DMS114 treated with DMSO at 0.1 percent for 48 hours (cell line): ENCODE measurements at regions not wholly inside any gene's neighbourhood (a gene's known extent, or its start where the extent isn't known, plus 50 kb on each side); places are given as distances from the start of the nearest gene placed in this dataset.

ENCODE experiments used
- DNase-seq: peaks from one replicate; lab custom pipeline; 2025; ENCODE audit not compliant: unreplicated experiment; lab: John Stamatoyannopoulos, UW

DNA sequence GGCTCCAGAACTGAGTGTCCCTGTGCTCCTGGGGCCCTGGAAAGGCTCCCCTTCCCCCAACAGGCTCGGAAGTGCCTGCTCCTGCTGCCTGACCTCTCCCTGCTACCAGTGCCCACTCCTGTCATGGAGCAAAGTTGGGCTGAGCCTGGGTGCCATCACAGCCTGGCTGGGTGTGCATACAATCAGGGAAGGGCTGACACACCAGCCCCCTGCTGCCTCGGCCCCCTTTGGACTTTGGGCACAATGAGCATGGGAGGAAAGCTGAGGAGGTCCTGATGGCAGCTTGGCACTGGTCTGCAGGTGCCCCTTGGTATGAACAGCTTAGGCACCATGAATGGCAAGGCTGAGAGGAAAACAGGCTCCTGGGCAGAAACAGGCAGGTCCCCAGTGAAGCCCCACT is 405.0 kb downstream of the PID1 start:
- DNase-seq, result no peak

DNA sequence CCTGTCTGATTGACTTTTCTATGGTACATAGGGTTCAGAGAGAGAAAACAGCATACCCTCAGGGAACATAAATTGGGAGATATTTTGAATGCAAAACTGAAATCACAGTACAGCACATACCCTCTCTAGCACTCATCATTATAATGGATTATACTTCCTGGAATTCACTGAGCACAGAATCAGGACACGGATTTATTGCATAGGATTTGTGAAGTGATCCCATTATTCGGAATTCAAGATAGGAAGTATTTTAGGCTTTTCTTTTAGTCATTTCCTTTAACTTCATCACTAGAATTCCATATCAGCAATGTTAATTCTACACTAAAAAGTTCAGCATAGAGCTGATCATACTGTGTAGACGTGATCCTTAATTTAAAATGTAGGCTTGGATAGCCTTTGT is 407.0 kb downstream of the PID1 start:
- DNase-seq, result no peak

DNA sequence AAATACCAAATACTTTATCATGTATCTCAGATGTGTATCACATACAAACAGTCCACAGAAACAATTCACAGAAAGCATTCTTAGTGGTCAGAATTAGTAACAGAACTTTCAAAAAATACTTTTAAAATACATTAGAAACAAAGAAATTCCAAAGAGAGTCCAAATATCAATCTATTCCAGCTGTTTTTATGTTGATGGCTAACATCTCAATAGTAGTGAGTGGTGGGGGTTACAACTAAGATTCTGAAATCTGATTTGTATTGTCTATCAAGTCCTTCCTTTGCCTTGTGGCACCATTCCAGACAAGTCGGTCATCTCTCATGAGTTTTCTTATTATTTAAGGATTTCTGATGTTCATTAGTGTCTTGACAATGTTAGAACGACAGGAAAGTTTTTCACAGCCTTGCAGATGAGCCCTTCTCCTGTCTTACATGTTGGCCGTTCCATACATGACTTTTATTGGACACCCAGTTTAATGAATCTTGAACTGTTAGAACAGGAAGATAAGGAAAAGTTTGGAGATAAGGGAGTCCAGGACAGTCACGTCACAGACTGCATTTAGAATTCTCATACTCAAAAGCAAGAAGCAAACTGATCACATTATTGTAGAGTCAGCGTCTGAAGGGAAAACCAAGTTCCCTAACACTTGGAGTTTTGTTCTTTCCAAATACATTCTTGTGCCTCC is 410.3 kb downstream of the PID1 start:
- DNase-seq, result no peak

GRCh38 chr2:228853151-228853550 is 417.9 kb downstream of the PID1 start:
- no peak for DNase-seq

- no peak for DNase-seq
Measured at GRCh38 chr2:228848638-228849037, 422.4 kb downstream of the PID1 start.

DNA sequence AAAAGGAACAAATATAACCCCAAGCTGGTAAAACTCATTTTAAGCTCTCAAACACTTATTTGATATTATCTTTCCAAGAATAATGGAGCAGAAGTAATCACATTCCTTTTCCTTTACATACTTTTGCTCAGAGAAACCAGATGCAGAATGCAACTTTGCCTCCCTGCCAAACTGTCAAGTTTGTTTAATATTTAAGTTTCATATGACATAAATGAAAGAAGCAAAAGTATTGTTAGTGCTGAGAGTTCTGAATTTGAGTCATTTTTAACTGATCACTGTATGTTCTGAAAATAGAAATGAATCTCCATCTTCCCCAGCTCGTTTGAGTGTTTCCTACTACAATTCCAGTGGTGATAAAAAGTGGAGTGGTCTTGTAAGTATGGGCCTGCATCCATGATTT is 423.4 kb downstream of the PID1 start:
- no peak for DNase-seq

DNA sequence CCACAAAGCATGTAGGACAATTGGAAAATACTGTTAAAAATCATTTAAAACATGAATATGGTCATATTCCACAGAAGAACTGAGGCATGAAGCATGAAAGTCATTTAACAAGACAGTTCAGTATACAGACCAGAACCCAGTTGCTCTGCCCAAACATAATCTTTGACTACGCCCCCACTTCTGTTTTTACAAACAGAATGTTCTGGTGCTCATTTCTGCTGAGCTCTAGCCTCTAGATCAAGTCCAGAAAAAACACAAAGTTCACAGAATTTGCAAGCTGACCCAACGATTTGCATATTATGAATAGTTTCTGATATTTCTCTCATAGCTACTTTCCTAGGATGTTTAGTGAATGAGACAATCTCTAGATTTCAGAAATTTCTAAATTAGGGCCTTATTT is 424.9 kb downstream of the PID1 start:
- DNase-seq, result no peak

- DNase-seq, result no peak
Measured at GRCh38 chr2:228845162-228845925, 425.7 kb downstream of the PID1 start.

- DNase-seq, result no peak
Measured at GRCh38 chr2:228841877-228842276, 429.2 kb downstream of the PID1 start.

- no peak for DNase-seq
Measured at GRCh38 chr2:228841475-228841874, 429.6 kb downstream of the PID1 start.

DNA sequence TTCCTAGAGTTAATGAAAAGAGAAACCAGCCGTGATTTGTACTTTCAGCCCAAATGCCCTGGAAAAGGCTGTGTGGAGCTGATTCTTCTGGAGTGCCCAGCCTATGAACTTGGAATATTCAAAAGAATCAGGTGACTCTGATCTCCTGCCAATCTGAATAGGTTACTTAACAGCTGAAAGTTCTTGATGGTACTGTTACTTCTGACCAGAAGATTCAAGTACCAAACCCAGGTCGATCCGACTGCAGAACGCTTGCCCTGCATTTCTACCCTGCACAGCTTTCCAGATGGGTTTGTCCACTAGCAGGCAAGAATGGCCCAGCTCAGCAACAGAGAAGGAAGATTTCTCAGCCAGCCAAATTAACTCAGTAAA is 430.4 kb downstream of the PID1 start:
- DNase-seq, result no peak

DNA sequence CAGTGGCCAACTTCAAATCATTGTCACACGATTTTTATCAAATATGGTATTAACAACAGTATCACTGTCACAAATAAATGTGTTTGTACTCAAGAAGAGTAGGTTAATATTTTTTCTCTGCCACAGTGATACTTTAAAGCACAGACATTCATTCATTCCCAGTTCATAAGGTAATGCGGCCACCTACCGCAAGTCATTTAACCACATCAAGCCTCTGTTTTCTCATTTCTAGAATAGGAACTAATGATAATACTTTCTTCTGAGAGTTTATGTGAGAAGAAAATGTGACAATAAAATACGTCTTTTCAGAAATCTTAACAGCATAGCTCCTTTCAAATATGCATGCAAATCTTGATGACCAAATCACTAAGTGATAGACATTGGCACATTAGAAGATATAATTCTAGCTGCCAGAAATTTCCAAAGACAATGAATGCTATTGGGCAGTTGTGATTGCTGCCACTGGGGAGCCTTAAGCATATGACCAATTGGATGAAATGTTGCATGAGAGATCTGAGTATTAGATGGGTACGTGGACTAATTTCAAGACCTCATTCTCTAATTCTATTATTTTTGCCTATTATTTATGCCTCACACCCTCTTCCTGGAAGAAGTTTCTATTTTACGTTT is 430.9 kb downstream of the PID1 start:
- no peak for DNase-seq

DNA sequence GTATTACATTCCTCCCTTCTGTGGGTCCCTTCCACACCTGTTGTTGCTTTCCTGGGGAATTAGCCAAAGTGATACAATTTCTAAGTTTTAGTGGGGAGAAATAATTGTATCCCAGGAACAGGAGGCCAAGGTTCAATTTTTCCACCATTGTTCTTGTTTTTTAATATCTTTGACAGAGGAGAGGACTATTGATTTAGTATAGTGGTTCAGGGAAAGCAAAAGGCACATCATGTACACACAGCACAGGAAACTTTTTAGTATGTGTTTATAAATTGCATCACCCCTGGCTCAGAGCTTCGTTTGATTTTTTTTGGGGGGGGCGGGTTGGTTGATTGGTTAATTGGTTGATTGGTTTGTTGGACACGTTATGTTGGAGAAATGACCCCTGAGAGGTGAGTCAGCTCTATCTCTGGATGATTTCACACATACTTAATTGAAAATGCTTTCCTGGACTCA is 431.6 kb downstream of the PID1 start:
- DNase-seq, result no peak

GRCh38 chr2:228838819-228839218 is 432.3 kb downstream of the PID1 start:
- DNase-seq, result no peak

DNA sequence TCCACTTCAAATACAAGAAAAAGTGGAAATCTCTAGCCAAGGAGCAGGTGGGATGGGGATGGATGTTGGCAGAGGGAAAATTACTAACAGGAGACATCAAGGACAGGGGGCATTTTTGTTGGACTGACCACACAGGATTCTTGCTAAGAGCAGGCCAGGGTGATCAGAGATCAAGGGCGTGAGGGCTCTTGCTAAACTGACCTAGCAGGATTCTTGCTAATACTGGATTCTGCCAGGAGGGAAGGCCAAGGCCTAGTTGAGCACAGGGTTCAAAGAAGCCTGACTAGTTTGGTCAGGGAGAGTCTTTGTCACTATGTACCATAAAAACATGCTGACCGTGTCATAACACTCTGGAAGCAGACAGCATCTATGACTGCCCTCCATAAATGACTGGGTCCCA is 442.7 kb downstream of the PID1 start:
- no peak for DNase-seq

DNA sequence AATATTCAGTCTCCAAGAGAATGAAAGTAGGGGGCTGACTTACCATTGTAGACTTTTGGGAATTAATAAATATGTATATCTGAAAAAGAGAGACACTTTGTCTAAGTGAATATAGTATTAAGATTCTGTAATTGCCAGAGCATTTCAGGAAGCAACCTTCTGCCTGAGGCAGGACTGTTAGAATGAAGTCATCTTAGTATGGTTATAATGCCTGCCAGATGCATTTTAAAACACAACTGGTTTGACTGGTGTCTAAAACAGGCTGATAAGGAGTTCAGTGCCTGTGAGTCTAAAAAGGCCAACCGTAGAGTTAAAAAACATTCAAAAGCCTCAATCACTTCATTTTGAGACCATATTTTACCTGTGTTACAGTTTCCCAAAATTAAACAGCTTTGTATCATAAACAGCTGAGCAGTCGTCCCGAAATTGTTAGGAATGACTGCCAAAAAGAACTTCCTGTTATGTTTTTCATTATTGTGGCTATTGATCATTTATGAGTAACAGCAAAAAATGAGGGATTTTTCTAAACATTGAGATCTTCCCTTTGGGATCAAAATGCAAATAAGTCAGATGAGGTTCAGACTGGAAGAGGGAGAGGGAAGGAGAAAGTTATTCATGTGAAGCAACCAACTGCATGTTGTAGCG is 443.9 kb downstream of the PID1 start:
- DNase-seq, result no peak

DNA sequence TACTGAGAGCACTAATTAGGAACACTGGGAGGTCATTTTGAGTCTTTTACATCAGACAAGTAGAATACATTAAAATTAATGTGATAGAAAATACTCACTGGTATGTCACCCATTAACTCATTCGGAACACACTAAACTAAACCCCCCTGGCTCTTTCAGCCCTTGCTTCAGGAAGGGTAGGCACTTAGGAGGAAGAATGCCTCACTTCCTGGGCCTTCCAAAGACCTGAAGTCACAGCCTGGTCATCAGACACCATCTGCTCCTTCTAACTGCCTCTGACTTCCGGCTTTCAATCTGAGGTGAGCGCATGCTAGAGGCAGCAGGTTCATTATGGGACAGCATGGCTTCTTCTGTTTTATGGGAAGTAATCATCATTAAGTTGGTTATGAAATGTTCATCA is 451.4 kb downstream of the PID1 start:
- no peak for DNase-seq

DNA sequence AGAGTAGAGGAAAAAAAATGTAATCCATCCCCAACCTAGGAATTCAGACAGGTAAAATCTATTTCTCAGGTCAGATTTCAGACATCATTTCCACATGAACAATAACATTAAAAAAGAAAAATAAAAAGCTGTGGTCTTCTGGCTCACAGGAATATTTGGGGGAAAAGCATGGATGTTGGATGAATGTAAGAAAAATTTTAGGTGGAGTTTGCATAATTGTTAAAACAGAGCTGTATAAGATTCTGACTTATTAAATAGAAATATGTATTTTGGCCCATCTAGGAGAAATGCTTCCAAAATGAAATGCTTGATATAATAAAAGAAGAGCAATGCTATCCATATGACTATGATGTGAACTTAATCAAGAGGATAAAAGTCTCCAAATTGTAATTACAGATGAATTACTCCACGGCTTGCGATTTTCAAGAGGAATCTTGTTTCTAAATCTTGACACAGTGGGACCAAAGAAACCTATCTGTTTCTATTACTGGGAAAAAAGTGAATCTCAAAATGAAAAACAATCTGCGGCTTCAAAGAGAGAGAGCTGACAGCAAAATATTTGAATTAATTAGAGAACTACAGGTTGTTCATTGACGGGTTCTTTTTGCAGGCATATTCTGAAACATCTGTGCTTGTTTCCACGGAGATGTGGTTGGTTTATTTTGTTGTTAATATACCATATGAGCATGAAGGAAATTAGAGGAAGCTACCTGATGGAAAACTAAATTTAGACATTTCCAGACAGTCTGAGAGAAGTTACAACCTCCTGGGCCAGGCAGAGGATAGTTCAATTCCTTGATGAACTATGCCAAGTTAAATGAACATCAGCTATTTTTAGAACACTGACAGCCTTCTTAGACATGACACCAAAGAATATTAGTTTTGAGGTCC is 468.7 kb downstream of the PID1 start:
- DNase-seq, result no peak

DNA sequence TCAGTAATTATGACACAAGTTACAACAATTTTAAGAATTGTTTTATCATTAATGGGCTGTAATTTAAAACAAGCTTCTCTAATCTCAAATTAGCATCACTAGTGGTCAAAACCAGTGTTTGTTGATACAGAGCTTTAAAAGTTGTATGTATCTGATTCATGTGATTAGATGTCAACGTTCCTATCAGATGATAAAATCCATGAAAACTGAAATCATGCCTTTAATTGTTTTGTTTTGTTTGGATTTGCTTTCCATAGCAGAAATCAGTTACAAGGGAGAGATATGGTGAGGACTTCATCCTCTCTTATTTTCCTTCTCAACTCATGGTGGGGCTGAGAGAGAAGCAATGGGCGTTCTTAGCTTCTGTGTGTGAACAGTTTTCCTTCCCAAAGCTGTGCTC is 469.6 kb downstream of the PID1 start:
- DNase-seq, result no peak

- DNase-seq, result no peak
Measured at GRCh38 chr2:228799208-228799588, 471.9 kb downstream of the PID1 start.
